Endodermal cell (in vitro differentiated cells): ENCODE measurements at regions not wholly inside any gene's neighbourhood (a gene's known extent, or its start where the extent isn't known, plus 50 kb on each side); places are given as distances from the start of the nearest gene placed in this dataset.

ENCODE experiments used
- DNase-seq: peaks from one replicate; pipeline ENCODE4 v3.0.0-alpha.2; 2017
- H3K27ac ChIP-seq: 2 replicates; pipeline ENCODE4 v1.5.1; 2013; ENCODE audit warnings: mild to moderate bottlenecking, low read depth, low read length, moderate library complexity
- H3K27me3 ChIP-seq: 2 replicates; pipeline ENCODE4 v1.6.1; 2013; ENCODE audit warnings: mild to moderate bottlenecking, low read length, moderate library complexity; ENCODE audit not compliant: insufficient read depth, control insufficient read depth, poor library complexity, severe bottlenecking
- H3K36me3 ChIP-seq: 2 replicates; pipeline ENCODE4 v1.7.0; 2013; ENCODE audit warnings: mild to moderate bottlenecking, low read length, moderate library complexity; ENCODE audit not compliant: control insufficient read depth, insufficient read depth
- H3K4me1 ChIP-seq: one replicate; pipeline ENCODE4 v1.7.0; 2013; ENCODE audit warnings: low read length; ENCODE audit not compliant: control insufficient read depth, insufficient read depth
- H3K4me3 ChIP-seq: 2 replicates; pipeline ENCODE4 v1.5.1; 2013; ENCODE audit warnings: mild to moderate bottlenecking, low read length, moderate library complexity
- H3K9ac ChIP-seq: 2 replicates; pipeline ENCODE4 v1.6.1; 2013; ENCODE audit warnings: mild to moderate bottlenecking, low read length, moderate library complexity; ENCODE audit not compliant: poor library complexity, severe bottlenecking; ENCODE audit errors: extremely low read depth
- H3K9me3 ChIP-seq: 2 replicates; pipeline ENCODE4 v1.6.1; 2013; ENCODE audit warnings: mild to moderate bottlenecking, low read length, moderate library complexity; ENCODE audit not compliant: control insufficient read depth
- H3K27ac Mint-ChIP-seq: 2 replicates; pipeline ENCODE4 v1.8.0; 2020; ENCODE audit warnings: mixed read lengths
- H3K27me3 Mint-ChIP-seq: 2 replicates; pipeline ENCODE4 v1.8.0; 2021; ENCODE audit warnings: mild to moderate bottlenecking, mixed read lengths; ENCODE audit not compliant: insufficient read depth
- H3K36me3 Mint-ChIP-seq: 2 replicates; pipeline ENCODE4 v1.8.0; 2020; ENCODE audit warnings: low read depth, mixed read lengths
- H3K4me1 Mint-ChIP-seq: 2 replicates; pipeline ENCODE4 v1.8.0; 2020; ENCODE audit warnings: mixed read lengths
- H3K4me3 Mint-ChIP-seq: 2 replicates; pipeline ENCODE4 v1.8.0; 2020; ENCODE audit warnings: mild to moderate bottlenecking, moderate library complexity, mixed read lengths
- H3K9me3 Mint-ChIP-seq: 2 replicates; pipeline ENCODE4 v1.8.0; 2020; ENCODE audit warnings: mild to moderate bottlenecking, mixed read lengths
- CTCF ChIP-seq: fragments of 200-600 bp; sonication (generic); conservative IDR thresholded peaks from 2 replicates; pipeline ENCODE4 v1.5.0; 2021; ENCODE audit warnings: antibody characterized with exemption, mild to moderate bottlenecking
- WGBS, 2 experiments: methylation state at CpG; one replicate each; pipeline versions ENCODE4 v1.1.5 to v1.1.7; 2013; ENCODE audit warnings: missing lambda C conversion rate in 2 of 2, mixed read lengths in 1 of 2; ENCODE audit not compliant: insufficient coverage in 1 of 2, insufficient read length in 1 of 2; 5-methylcytosine and 5-hydroxymethylcytosine counted together

- no peak overlapping the region for H3K27ac ChIP-seq
- peaks cover 25% of the 10 kb centered on the region for H3K9me3 Mint-ChIP-seq
- no peak overlapping the region for H3K4me3 Mint-ChIP-seq
- no peak overlapping the region for H3K4me3 ChIP-seq
- H3K27ac Mint-ChIP-seq: no peak overlapping the region
- no peaks in the 10 kb centered on the region for H3K27me3 Mint-ChIP-seq
- TF ChIP-seq CTCF: no peak
- no peaks in the 10 kb centered on the region for H3K27me3 ChIP-seq
- H3K36me3 Mint-ChIP-seq: no peaks in the 10 kb centered on the region
- H3K4me1 Mint-ChIP-seq: no peaks in the 10 kb centered on the region
- WGBS, 2 experiments: 94 to 100% methylated on average over 3 to 5 of the region's 5 CpGs
- H3K36me3 ChIP-seq: no peaks in the 10 kb centered on the region
- H3K9ac ChIP-seq: no peak overlapping the region
- peaks cover 12% of the 10 kb centered on the region for H3K9me3 ChIP-seq
- DNase-seq: no peak
- H3K4me1 ChIP-seq: no peaks in the 10 kb centered on the region
Observed at GRCh38 chr3:193761969-193762368, 169.0 kb downstream of the OPA1 start.

- H3K4me3 ChIP-seq: no peak overlapping the region
- H3K27me3 ChIP-seq: no peaks in the 10 kb centered on the region
- no peaks in the 10 kb centered on the region for H3K27me3 Mint-ChIP-seq
- H3K4me1 ChIP-seq: no peaks in the 10 kb centered on the region
- H3K27ac ChIP-seq: no peak overlapping the region
- no peak for DNase-seq
- H3K4me3 Mint-ChIP-seq: no peak overlapping the region
- H3K36me3 Mint-ChIP-seq: no peaks in the 10 kb centered on the region
- peaks cover 18% of the 10 kb centered on the region for H3K9me3 Mint-ChIP-seq
- H3K27ac Mint-ChIP-seq: no peak overlapping the region
- 91 to 100% methylated on average over 1 of the region's 1 CpG for WGBS, 2 experiments
- no peaks in the 10 kb centered on the region for H3K36me3 ChIP-seq
- peaks cover 5% of the 10 kb centered on the region for H3K9me3 ChIP-seq
- no peak for TF ChIP-seq CTCF
- H3K9ac ChIP-seq: no peak overlapping the region
- H3K4me1 Mint-ChIP-seq: no peaks in the 10 kb centered on the region
Observed at GRCh38 chr3:193762657-193763056, 169.6 kb downstream of the OPA1 start.

GRCh38 chr3:193764959-193765358, 172.0 kb downstream of the OPA1 start:
- no peak overlapping the region for H3K27ac ChIP-seq
- no peak overlapping the region for H3K4me3 Mint-ChIP-seq
- H3K9me3 Mint-ChIP-seq: peaks cover 6% of the 10 kb centered on the region
- no peak for TF ChIP-seq CTCF
- H3K4me1 ChIP-seq: no peaks in the 10 kb centered on the region
- peaks cover 3% of the 10 kb centered on the region for H3K4me1 Mint-ChIP-seq
- no peak for DNase-seq
- no peak overlapping the region for H3K27ac Mint-ChIP-seq
- no peak overlapping the region for H3K4me3 ChIP-seq
- 91 to 100% methylated on average over 2 to 5 of the region's 5 CpGs for WGBS, 2 experiments
- H3K9ac ChIP-seq: no peak overlapping the region
- no peaks in the 10 kb centered on the region for H3K27me3 ChIP-seq
- no peaks in the 10 kb centered on the region for H3K9me3 ChIP-seq
- no peaks in the 10 kb centered on the region for H3K36me3 ChIP-seq
- H3K36me3 Mint-ChIP-seq: no peaks in the 10 kb centered on the region
- no peaks in the 10 kb centered on the region for H3K27me3 Mint-ChIP-seq
